CD4-positive, alpha-beta T cell treated with Interleukin-12 subunit alpha and Interleukin-12 subunit beta, for 1 hour (primary cell): ENCODE measurements at regions not wholly inside any gene's neighbourhood (a gene's known extent, or its start where the extent isn't known, plus 50 kb on each side); places are given as distances from the start of the nearest gene placed in this dataset.

Experiments used
- DNase-seq: peaks from one replicate; pipeline ENCODE4 v3.0.0-alpha.2; 2020

- no peak for DNase-seq
These were observed 139.6 kb upstream of the TRIB2 start for GRCh38 chr2:12577091-12577490.

- DNase-seq: no peak
These were observed 139.0 kb upstream of the TRIB2 start for GRCh38 chr2:12577567-12578253.

DNA sequence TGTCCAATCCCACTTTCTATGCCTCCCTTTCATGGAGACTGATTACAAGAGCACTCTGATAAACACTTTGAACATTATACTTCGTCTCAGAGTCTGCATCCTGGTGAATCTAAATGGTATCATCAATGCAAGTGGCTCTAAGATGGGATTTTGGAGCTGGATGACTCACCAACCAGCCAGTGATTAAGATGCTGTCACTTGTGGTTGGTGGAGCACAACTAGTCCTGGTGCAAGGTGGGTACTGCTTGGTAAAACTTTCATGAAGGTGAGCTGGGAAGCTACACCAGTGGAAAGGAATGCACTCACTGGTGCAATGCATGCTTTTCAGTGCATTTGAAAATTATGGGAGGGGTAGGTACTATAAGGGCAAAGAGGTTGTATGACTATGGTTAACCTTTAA is 137.7 kb upstream of the TRIB2 start:
- no peak for DNase-seq

- no peak for DNase-seq
These were observed 132.4 kb upstream of the TRIB2 start for GRCh38 chr2:12584338-12584737.

- DNase-seq: no peak
These were observed 131.0 kb upstream of the TRIB2 start for GRCh38 chr2:12585784-12586183.

- no peak for DNase-seq
These were observed 129.5 kb upstream of the TRIB2 start for GRCh38 chr2:12587228-12587627.

DNA sequence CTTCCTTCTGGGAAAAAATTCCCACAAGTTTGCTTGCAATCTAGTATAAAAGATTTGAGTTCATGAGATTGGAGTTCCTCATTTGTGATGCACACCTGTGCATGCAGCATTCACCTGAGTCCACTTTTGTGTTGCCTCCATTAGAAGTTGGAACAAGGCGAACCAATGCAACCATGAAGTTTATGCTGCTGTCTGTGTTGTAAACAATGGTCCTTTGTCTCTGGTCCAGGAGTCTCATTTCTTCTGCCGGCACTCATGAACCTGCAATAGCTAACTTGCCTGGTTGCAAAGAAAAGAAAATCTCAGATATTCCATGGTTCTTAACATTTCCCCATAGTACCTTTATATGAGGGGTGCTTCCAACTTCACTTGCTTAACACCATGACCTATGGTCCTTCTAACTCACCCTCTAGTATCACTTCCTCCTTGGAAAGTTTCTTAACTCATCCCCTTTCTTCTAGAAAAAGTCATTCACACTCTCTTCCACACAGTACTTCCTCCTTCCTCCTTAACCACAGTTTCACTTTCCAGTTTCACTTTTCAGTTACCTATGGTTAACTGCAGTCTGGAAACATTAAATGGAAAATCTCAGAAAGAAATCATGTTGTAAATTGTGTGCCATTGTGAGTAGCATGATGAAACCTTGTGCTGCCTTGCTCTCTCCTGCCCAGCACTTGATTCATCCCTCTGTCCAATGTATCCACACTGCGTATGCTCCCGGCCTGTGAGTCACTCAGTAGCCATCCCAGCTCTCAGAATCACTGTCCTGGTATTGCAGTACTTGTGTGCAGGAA is 128.8 kb upstream of the TRIB2 start:
- DNase-seq: peak; percentile 18

DNA sequence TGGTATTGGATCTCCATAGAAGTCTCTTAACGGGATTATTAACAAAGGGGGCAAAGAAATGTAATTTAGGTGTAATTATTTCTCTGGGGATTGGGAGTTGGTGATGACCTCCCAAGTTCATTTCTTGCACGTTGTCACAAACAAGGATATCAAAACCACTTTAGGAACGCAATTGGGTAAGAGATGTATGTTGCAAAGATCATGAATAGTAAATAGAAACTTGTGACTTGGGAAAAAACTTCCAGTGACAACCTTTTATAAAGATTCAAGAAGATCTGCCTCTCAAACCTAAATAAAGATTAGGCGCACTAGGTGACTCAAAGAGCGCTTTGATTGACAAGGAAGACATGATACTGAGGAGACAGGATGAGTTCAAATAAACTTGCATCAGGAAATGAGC is 127.8 kb upstream of the TRIB2 start:
- no peak for DNase-seq

DNA sequence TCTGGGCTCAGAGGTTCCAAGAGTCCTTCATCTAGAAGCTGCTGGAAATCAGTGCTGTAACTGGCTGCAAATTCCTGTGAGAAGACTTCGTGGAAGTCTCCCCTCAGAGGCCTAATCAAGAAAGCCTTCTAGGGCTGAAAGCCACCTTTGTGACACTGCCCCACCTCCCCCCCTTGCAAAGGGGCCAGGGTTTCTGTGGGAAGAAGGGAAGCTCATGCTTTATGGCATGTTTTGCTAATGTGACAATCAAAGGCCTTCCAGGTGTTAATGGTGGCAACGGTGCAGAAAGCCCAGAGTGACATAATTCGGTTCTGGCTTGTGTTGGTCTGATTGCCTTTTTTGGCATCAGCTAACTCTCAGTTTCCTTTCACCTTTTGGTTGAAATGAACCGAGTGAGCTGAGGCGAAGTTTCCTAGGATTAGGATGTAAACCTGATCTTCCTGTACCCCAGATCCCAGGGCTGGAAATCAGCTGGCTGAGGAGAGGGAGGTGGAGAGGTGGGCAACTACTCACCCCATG is 126.9 kb upstream of the TRIB2 start:
- no peak for DNase-seq

DNA sequence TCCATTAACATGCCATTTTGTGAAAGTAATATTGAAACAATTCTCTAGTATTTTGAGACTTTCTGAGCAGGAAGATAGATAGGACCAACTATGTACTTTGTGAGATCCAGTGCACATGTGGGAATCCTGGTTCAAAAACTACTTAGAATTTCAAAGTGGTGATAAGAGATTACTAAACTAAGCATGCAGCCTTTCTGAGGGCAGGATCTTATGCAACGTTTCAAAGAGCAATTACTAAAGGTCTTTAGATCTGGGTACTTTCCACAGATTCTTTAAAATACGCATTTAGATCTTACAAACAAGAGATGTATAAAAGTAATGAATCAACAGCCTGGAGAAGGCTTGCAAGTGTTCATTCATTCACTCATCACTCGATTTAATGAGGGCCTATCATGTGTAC is 124.4 kb upstream of the TRIB2 start:
- no peak for DNase-seq

DNA sequence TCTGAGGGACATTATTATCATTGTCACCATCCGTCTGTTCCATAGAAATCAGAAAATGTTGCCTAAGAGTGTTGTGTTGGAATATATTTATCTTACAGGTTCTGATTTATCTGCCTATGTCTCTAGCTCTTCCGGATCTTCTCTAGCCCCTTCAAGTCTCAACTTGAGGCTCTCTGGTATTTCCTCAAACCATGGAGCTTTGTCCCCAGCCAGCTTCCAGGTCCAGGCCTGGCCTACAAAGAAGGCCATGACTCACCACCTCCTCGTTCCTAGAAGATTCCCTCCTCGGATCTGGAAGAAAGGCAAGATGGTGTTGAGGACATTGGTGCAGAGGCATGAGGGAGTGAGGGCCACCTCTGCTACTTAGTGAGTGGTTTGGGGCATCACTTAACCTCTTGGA is 122.1 kb upstream of the TRIB2 start:
- no peak for DNase-seq

DNA sequence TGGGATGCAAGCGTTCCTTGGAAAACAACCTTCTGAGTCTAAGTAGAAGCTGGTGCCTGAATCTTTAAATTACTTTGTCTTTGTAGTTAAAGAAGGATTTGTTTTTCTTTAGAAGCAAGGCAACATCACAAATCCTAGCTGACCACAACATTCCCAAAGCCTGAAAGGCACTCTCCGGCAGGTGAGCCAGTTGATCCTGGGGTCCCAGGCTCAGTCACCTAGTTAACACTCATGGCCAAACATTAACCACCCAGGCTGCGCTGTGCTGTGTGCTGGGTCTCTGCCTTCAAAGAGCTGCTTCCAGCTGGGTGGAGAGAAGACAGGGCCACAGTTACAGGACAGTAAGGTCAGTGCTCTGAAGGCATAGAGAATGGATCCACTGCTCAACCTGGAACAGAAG is 120.0 kb upstream of the TRIB2 start:
- no peak for DNase-seq

GRCh38 chr2:12597610-12598009 is 119.1 kb upstream of the TRIB2 start:
- DNase-seq: no peak

- DNase-seq: no peak
These were observed 114.1 kb upstream of the TRIB2 start for GRCh38 chr2:12602661-12603060.

DNA sequence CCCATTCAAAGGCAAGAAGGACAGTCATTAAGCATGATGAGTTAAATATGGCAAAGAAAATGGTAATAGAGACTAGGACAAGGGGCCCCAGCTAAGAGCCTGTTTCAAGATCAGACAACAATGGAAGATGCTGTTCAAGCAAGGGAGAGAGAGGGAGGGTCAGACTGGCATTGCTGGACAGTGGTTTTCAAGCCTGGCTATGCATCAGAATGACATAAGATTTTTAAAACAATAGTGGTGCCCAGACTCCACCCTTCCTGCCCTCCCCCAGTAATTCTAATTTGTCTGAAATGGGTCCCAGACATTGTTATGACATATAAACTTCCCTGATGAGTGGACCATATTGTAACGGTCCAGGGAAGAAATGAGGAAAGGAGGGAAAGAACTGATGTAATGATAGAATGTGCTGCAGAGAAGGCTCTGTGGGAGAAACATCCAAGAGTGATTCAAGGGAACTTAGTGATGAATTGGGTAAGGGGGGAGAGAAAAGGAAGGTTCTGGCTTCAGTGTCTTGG is 112.9 kb upstream of the TRIB2 start:
- DNase-seq: no peak

DNA sequence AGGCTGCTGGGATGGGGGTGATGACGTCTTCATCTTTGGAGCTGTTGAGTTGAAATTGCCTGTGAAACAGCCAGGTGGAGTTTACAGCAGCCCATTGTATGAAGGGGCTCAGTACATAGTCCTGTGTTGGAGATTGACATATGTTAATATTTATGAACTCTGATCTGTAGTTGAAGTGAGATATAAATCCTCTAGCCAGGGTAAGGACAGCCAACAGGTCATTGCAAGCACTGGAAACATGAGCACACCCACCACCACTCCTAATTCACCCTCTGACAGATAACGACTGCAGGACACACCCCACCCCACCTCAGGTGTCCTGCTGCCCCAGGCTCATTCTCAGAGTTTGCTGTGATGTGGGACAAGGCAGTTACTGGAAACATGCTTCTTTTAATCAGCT is 112.4 kb upstream of the TRIB2 start:
- DNase-seq: no peak

DNA sequence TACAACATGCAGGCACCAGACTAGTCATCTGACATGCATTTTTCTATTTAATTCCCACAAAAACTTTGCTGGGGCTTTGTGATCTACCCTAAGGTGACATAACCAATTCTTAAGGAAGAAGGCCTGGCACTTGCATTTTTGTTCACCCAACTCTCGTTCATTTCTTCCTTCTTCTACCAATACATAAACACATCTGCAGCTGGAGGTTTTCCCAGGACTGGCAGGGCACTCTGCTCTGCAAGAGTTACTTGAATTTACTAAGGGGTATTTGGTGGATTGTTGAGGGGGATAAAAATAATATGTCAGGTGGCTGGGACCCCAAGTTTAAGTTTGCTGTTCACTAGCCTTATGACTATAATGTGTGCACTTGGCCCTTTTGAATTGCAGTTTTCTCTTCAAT is 111.4 kb upstream of the TRIB2 start:
- DNase-seq: no peak

GRCh38 chr2:12605936-12606335 is 110.8 kb upstream of the TRIB2 start:
- DNase-seq: no peak

- peak; percentile 19 for DNase-seq
These were observed 110.2 kb upstream of the TRIB2 start for GRCh38 chr2:12606472-12607000.

DNA sequence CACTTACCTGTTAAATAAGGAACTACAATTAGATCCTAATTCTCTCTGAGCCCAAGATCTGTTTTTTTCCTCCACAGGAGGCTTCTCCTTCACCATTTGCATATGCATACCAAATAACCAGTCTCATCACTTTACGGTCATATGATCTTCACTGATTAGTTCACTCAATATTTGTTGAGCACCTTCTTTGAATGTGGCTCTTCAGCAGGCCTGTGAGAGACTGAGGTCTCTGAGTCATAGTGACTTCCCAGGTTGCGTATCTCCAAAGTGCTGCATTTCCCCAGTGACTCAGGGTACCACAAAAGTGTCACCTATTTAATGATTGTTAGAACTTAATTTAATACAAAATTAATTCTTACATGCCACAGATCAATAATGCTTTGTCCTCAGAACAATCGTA is 108.8 kb upstream of the TRIB2 start:
- DNase-seq: no peak

DNA sequence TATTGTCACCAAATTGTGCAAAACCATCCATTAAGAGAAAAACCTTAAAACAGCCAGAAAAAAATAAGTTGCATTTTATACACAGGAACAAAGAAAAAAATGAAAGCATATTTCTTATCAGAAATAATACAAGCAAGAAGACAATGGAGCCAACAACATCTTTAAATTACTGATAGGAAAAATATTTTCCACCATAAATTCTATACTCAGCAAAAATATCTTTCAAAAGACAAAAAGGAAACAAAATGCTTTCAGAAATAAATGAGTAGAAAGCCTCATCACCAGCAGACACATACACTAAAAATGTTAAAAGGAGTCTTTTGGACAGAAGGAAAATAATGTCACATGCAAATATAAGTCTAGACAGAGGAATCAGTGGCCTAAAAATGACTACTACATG is 106.4 kb upstream of the TRIB2 start:
- no peak for DNase-seq

DNA sequence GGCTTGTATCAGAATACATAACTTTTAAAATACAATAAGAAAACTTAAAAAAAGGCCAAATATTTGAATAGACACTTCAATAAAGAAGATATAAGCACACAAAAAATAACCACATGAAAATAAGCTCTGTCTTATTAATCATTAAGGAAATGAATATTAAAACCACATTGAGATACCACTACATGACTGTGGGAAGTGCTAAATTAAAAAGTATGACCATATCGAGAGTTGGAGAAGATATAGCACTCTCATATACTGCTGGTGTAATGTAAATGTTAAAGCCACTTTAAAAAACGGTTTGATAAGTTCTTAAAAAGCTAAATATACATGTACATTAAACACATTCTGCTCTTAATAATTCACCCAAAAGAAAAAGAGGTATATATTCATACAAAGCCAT is 104.6 kb upstream of the TRIB2 start:
- no peak for DNase-seq

GRCh38 chr2:12612671-12613070 is 104.1 kb upstream of the TRIB2 start:
- no peak for DNase-seq
